ENCODE measurements at regions not wholly inside any gene's neighbourhood (a gene's known extent, or its start where the extent isn't known, plus 50 kb on each side); places are given as distances from the start of the nearest gene placed in this dataset.
A peak's percentile ranks its signal among the peaks of the same experiment; 100 is the strongest.

GRCh38 chr13:40132249-40132648 is 476.8 kb downstream of the COG6 start:
- no peak for DNase-seq (ENCODE audit: extremely low read depth, low read depth)

DNA sequence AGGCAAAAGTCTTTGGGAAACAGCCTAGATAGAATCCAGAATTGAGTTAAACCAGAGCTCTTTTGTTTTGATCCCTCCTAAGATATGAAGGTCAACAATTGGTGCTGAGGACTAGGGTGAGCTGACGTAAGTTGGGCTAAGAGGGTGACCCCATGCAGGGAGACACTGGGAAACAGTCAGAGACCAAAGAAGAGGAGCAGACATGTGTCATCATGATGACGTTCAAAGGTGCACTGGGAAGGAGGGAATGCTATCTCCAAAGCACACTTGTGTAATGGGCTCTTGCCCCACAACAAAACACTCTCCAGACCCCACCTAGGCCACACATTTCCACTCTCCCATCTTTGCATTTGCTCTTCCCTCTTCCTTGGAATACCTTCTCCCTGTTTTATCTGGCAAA is 481.4 kb downstream of the COG6 start:
- no peak for DNase-seq (ENCODE audit: extremely low read depth, low read depth)

DNA sequence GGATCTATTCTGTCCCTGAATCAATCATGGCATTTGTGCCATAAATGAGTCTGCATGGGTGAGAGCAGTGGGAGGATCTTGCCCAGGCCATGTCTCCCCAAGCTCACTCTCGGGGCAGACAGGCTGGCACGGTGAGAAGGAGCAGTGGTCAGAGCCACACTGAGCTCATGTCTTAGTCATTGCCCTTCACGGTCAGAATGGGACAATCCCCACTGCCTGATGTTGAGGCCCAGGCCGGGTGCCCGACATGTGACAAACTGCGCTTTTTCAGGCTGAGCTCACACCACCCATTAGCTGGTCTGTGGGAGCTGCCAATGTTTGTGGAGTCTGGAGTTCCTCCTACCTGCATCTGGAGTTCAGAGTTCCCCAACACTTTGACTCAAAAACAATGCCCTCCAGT is 481.9 kb downstream of the COG6 start:
- DNase-seq (ENCODE audit: extremely low read depth, low read depth), result no peak

DNA sequence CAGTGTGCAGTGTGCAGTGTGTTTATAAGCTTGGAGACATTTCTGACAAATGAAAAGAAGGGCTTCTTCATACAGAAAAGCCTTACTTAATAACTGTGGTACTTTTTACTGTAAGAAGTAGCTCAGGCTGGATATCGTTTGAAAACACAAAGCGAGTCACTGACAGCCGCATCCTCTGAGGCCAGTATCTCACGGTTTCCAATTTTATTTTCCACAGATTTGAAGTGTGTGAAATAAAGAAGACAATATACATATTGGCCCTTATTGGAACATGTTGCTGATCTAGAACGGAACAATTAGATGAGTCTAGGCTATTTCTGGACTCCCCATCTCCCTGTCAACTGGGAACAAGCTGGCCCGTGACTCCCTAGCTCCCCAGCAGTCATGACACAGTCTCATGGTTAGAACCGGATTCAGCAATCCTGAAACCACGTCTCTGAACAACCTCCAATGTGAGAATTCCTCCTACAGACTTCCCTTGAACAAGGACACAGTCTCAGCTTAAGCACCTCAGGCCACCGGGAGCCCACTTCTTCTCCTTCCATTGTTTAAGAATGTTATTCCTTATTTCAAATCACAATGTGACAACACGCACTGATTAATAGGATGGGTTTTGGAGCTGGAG is 484.5 kb downstream of the COG6 start:
- no peak for DNase-seq (ENCODE audit: extremely low read depth, low read depth)

GRCh38 chr13:40141859-40142555 is 486.5 kb downstream of the COG6 start:
- no peak for DNase-seq (ENCODE audit: extremely low read depth, low read depth)

GRCh38 chr13:40143106-40143505 is 487.6 kb downstream of the COG6 start:
- no peak for DNase-seq (ENCODE audit: extremely low read depth, low read depth)

GRCh38 chr13:40143559-40143958 is 488.1 kb downstream of the COG6 start:
- DNase-seq (ENCODE audit: extremely low read depth, low read depth), result no peak

DNA sequence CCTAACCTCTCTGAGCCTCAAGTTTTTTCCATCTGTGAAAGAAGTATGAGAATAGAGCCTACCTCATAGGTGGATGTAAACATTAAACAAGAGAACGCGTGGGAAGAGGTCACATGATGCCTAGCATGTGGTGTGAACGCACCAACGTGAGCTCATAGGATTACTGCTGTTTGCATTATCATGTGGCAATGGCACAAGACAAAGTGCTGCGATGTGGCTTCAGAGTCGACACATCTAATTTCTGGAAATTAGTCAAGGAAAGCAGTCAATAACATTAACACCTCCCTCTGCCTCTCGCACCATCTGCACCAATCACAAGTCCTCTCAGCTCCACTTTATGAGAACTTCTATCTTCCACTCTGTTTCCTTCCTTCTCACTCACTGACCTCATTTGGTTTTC is 489.7 kb downstream of the COG6 start:
- no peak for DNase-seq (ENCODE audit: extremely low read depth, low read depth)

DNA sequence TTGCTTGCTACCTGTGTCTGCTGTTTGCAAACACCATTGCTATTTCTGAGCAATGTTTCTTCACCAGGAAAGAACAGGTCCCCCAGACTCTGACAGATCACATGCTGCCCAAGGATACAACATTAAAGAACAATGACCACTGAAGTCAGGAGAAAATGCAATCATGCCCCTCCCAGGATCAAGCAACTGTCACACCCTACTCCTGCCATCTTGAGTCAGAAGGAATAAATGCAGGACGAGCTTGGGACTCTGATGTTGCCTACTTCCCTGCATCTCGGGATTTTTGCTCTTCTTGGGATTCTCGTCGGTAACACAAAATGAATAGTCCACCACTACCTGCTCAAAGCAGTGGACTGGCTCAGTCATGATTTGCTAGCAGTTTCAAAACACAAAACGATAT is 490.6 kb downstream of the COG6 start:
- peak; percentile 6 for DNase-seq (ENCODE audit: extremely low read depth, low read depth)

- DNase-seq (ENCODE audit: extremely low read depth, low read depth), result no peak
Measured at GRCh38 chr13:40146611-40147117, 491.2 kb downstream of the COG6 start.

DNA sequence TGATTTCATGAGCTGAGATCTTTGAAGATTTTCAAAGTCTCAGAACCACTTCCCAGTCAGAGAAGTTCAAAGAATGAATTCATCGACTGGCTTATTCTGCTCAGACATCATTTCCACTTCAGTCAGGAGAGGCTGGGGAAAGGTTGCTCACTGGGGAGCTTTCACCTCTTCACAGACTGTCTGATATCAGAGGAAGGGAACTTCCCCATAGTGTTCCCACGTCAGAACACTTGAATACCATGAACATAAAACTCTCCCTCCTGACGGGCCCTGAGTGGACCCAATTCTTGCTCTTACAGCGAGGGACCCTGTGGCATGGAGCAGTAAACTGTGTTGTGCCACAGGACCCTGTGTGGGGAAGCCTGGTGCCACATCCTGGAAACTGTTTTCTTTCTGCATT is 492.6 kb downstream of the COG6 start:
- DNase-seq (ENCODE audit: extremely low read depth, low read depth), result no peak

- no peak for DNase-seq (ENCODE audit: extremely low read depth, low read depth)
Measured at GRCh38 chr13:40148742-40149141, 493.3 kb downstream of the COG6 start.

DNA sequence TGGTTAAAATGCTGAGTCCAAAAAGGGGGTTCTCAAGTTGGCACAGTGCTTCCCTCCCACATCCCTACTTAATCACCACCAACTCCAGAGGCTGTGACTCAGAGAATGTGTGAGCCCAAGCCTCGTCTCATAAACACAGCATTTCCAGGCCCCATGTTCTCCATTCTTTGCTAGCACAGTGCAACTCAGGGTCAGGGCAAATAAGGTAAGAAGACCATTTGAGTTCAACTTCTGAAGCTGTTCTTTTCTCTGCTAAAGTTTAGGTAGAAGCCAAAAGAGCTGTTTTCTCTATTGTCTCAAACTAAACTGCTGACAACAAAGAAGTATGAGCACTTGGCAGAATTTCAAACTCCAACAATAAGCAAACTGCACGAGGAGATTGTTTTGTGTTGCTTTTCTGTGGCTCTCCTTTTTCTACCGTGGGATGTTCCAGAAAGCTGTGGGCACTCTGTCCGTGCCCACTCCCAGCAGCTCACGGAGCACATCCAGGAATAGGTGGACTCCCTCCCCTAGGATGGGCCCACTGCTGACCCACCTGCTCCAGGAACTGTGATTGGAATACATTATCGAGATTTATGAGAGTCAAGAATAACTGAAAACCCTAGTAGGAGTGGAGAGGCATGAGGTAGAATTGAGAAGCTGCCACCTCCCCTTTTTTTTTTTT is 494.3 kb downstream of the COG6 start:
- no peak for DNase-seq (ENCODE audit: extremely low read depth, low read depth)

DNA sequence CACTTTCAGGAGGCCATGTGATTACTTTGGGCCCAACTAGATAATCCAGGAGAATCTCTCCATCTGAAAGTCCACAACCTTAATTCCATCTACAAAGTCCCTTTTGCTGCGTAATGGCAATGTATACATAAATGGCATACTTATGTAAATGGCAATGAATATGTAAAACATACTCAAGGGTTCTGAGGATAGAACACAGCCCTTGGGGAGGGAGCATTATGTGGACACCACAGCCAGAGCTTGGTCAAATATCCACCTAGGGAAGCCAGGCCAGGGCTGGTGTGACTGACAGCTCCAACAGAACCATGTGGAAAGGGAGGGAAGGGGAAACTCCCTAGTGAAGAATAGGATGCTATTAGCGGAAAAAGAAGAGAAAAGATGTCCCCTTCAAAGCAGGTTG is 496.2 kb downstream of the COG6 start:
- DNase-seq (ENCODE audit: extremely low read depth, low read depth), result no peak

DNA sequence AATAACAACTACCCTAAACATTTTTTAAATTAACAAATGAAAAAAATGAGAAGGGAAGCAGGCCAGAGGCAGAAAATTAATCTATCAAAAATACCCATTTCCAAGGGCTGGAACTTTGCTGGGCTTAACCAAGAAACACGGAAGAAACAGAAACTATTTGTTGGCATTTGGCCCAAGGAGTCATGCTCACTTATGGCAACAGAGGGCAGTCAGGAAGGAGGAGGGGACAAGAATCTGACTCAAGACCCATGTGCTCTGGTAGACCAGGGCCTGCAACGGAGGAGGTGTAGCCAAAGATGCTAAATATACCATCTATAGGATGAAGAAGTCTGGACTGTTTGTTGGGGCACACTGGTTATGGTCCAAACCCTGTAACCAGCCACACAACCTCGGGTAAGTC is 496.7 kb downstream of the COG6 start:
- no peak for DNase-seq (ENCODE audit: extremely low read depth, low read depth)

DNA sequence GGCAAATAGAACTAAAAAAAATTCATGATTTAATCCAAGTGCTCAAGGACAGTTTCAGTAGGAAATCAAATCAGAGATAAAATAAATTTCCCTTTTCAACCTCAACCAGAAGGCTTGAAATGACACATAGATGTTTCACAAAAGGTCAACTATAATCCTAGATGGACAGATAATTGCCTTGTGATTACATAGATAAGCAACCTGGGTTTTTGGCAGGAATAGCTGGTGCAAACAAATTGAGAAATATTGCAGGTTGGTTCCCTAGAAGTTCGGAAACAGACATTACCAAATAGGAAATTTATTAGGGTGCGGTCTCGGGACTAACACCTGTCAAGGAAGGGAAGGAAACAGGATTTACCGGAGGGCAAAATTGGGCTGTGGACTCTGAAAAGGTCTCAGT is 497.5 kb downstream of the COG6 start:
- DNase-seq (ENCODE audit: extremely low read depth, low read depth), result no peak

DNA sequence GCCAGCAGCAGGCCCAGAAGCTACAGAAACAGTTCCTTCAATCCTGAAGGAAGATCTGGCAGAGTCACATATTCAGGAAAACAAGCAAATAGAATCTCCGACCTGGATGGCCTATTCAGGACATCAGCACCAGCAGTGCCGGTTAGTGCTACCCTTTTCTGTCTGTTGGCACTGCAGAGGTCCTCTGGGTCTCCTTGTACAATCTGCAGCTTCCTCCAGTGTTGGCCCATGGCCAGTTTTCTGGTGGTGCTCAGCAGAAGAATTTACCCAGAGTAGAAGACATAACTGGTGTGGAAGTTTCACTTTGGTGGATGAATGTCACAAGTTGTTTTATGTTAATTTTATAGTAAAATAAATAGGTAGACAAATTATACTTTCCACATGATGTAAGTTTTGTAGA is 498.1 kb downstream of the COG6 start:
- DNase-seq (ENCODE audit: extremely low read depth, low read depth), result no peak

DNA sequence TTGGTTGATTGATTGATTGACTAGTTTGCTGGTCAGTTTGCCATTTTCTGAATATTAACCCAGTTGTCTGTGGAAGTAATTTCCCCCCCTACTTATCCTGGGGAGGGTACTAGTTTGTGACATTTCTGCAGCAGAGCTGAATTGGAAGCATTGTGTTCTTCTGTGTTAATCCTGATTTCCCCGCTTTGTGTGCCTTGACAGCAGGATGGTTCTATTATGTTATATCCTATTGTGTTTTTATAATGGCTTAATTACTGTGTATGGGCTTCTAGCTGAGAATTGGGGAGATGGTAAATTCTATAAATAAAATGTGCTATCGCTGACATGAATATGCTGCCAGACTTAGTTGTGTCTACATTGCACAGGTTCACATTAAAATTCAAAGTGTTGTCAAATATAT is 499.7 kb downstream of the COG6 start:
- no peak for DNase-seq (ENCODE audit: extremely low read depth, low read depth)

DNA sequence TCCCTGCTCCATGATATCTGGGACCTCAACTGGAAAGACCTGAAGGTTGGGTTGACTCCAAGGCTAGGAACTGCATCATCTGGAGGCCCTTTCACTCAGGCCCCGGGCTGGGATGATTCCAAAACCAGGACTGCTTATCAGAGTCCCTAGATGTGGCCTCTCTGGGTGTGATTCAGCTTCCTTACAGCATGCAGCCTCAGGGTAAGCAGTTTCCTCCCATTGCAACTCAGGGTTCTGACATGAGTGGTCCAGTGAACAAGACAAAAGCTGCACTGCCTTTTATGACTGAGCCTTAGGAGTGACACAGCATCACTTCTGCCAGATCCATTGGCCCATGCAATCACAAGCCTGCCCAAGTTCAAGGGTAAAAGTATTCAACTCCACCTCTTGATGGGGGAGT is 502.8 kb downstream of the COG6 start:
- DNase-seq (ENCODE audit: extremely low read depth, low read depth), result no peak

GRCh38 chr13:40158757-40159156 is 503.3 kb downstream of the COG6 start:
- DNase-seq (ENCODE audit: extremely low read depth, low read depth), result no peak

DNA sequence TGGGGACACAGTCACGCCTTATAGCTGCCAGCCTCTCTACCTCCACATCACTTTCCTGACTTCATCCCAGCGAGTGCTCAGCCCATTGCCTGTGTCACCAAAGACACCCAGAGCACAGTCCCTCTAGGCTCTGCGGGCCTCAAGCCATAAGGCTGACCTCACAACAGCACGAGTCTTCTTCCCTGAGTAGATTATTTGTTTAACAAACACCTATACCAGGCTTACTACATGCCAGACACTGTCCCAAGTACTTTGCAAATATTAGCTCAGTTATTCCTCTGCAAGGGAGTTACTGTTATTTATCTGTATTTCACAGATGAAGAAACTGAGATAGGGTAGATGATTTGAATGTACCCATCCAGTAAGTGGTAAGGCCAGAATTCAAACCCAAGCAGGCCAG is 504.3 kb downstream of the COG6 start:
- DNase-seq (ENCODE audit: extremely low read depth, low read depth), result no peak
